ENCODE measurements at regions not wholly inside any gene's neighbourhood (a gene's known extent, or its start where the extent isn't known, plus 50 kb on each side); places are given as distances from the start of the nearest gene placed in this dataset.
"Not testable (repeated sequence)": the region's sequence is repeated elsewhere in the genome, so short reads cannot be mapped to it uniquely, and the experiment has no call there.

- ATAC-seq (ENCODE audit: low FRiP score) (no peak), DNase-seq (ENCODE audit: low spot score) (no peak)
- TF ChIP-seq CTCF (IDR thresholded peaks at IDR 0.05): no peak
Observed at GRCh38 chr12:42908712-42909111, 319.2 kb upstream of the PRICKLE1 start.

GRCh38 chr12:42906801-42907200, 317.3 kb upstream of the PRICKLE1 start:
- not testable (repeated sequence) for ATAC-seq (ENCODE audit: low FRiP score); DNase-seq (ENCODE audit: low spot score)

- ATAC-seq (ENCODE audit: low FRiP score) (no peak), DNase-seq (ENCODE audit: low spot score) (no peak)
- TF ChIP-seq CTCF (IDR thresholded peaks at IDR 0.05): no peak
Observed at GRCh38 chr12:42905419-42905705, 315.8 kb upstream of the PRICKLE1 start.

- ATAC-seq (ENCODE audit: low FRiP score) (no peak), DNase-seq (ENCODE audit: low spot score) (no peak)
- no peak for TF ChIP-seq CTCF (IDR thresholded peaks at IDR 0.05)
Observed at GRCh38 chr12:42904683-42905418, 315.3 kb upstream of the PRICKLE1 start.

- no peak for TF ChIP-seq CTCF (IDR thresholded peaks at IDR 0.05)
- DNase-seq (ENCODE audit: low spot score) (no peak), ATAC-seq (ENCODE audit: low FRiP score) (no peak)
Observed at GRCh38 chr12:42903736-42904135, 314.2 kb upstream of the PRICKLE1 start.

GRCh38 chr12:42902001-42902400, 312.5 kb upstream of the PRICKLE1 start:
- no peak for ATAC-seq (ENCODE audit: low FRiP score)
- TF ChIP-seq CTCF (IDR thresholded peaks at IDR 0.05): no peak
- no peak for DNase-seq (ENCODE audit: low spot score)

GRCh38 chr12:42893803-42894202, 304.3 kb upstream of the PRICKLE1 start:
- DNase-seq (ENCODE audit: low spot score) (no peak), ATAC-seq (ENCODE audit: low FRiP score) (no peak)
- no peak for TF ChIP-seq CTCF (IDR thresholded peaks at IDR 0.05)

Measured in omental fat pad (tissue), 3 donors.